OCI-M1 (cell line): ENCODE measurements at regions not wholly inside any gene's neighbourhood (a gene's known extent, or its start where the extent isn't known, plus 50 kb on each side); places are given as distances from the start of the nearest gene placed in this dataset.

Source experiments
- DNase-seq: peaks from one replicate; lab custom pipeline; 2025; lab: John Stamatoyannopoulos, UW

DNA sequence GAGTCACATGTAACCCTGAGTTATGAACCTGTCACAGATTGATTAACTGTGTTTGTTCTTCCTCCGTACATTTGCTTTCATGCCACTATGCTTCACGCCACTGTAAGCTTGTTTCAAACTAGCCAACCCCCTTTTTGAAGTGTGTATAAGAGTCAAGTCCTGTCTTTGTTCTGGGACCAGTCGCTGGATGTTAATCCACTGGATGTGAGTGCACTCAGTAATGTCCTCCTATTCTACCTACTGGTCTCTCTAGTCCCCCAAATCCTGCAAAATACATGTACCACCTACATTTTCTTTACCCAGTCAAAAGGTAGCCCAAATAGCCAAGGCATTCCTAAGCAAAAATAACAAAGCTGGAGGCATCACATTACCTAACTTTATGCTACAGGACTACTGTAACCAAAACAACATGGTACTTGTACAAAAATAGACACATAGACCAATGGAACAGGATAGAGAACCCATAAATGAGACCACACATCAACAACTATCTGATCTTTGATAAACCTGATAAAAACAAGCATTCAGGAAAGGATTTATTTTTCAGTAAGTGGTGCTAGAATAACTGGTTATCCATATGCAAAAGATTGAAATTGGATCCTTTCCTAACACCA, 1139.1 kb upstream of the SEMA6A start:
- peak; percentile 1 for DNase-seq

- peak; percentile 13 for DNase-seq
Measured at GRCh38 chr5:117701062-117701461, 1126.4 kb upstream of the SEMA6A start.

- no peak for DNase-seq
Measured at GRCh38 chr5:117692606-117693005, 1118.0 kb upstream of the SEMA6A start.

- DNase-seq = no peak
Measured at GRCh38 chr5:117691081-117691870, 1116.7 kb upstream of the SEMA6A start.

- no peak for DNase-seq
Measured at GRCh38 chr5:117690612-117691011, 1116.0 kb upstream of the SEMA6A start.

- DNase-seq = no peak
Measured at GRCh38 chr5:117686926-117687325, 1112.3 kb upstream of the SEMA6A start.

GRCh38 chr5:117682416-117682815, 1107.8 kb upstream of the SEMA6A start:
- DNase-seq = no peak

DNA sequence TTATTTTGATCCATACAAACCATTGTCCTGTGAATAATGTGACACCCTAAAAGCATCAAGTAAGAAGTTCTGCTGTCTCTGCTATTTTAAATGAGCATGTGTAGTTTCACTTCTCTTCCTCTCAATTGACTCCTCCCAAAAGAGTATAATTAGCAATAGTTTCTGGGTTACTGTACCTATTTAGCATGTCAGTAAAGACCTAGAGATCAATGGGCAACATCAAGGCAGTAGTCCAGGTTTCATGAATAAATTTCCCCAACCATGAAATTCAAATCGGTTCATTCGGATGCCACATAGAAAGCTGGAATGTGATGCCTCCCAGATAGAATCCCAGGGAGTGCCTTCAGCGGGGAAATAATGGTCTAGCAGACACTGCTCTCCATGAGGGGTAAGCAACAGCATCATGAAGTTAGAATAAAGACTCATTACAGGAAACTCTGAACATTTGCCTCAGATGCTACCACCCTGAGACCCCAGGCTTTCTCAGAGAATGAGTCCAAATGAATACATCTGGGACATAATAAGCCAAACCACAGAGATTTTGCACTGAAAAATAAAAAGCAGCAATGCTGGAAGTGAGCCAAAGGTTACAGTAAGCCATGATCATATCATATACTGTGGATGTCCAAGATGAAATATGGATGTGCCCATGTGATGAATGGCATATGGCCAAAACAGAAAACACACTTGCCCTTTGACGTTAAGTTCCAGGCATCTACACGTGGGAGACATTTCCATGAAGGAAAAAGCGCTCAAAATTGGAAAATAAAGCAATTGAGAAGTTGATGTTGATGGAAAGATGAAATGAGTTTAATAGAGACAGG, 1107.0 kb upstream of the SEMA6A start:
- DNase-seq = no peak

GRCh38 chr5:117680426-117680825, 1105.8 kb upstream of the SEMA6A start:
- no peak for DNase-seq

GRCh38 chr5:117679046-117679445, 1104.4 kb upstream of the SEMA6A start:
- no peak for DNase-seq

DNA sequence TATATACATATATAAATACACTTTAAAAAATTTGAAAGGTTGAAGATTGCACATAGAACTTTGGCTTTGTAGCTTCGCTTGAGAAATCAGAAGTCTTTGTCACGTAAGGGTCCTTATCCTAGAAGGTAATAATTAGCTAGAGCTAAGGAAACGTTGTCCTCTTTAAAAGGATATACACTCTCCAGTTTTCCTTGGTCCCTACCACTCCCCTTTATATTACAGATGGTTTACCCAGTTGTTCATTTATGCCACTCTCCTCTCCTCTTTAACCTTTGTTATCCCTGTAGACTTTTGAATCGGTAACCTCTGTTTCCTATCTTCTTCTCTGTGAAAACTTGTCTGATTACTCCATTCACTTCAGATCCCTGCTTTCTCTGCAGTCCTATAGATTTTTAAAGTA, 1101.0 kb upstream of the SEMA6A start:
- DNase-seq = no peak

GRCh38 chr5:117671551-117671950, 1096.9 kb upstream of the SEMA6A start:
- DNase-seq = no peak

- no peak for DNase-seq
Measured at GRCh38 chr5:117667105-117667504, 1092.5 kb upstream of the SEMA6A start.

GRCh38 chr5:117665121-117665520, 1090.5 kb upstream of the SEMA6A start:
- DNase-seq = no peak

GRCh38 chr5:117662361-117662760, 1087.7 kb upstream of the SEMA6A start:
- no peak for DNase-seq

- DNase-seq = no peak
Measured at GRCh38 chr5:117657541-117657940, 1082.9 kb upstream of the SEMA6A start.

GRCh38 chr5:117652958-117653280, 1078.3 kb upstream of the SEMA6A start:
- no peak for DNase-seq

DNA sequence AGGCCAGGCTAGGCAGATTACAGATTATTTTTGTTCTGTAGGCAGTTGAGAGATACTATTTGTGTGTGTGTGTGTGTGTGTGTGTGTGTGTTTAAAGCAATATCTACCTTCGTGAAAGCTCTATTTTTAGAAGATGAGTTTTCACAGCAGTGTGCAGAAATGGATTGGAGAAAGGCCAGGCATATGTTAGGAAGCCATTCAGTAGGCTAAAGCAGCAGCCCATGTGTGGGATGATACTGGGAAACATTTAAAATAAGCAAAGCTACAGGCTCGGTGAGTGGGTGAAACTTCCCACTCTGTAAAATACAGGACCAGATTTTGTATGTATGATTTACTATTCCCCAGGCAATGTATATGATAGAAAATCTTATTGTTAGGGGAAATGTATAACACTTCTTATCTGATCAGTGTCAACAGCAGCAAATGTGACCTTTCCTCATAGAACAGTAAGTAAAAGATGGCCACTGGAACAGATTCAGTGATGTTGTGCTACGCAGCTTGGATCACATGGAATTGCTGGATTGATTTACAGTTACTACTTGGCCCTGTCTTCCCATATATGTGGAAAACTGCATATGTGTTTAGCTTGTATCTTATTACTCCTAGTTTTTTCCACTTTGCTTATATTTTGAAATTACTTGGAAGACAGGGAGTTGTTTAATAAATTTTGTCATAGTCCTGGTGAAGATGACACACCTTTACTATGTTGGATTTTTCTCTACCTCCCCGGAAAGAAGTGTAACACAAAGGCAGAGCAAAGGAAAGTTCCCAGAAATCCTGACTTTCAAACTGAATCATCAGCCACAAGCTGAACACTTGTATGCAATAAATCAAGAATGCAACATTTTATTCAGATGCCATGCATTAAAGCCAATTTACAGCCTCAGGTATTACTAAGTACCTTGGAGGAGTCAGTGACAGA, 1077.7 kb upstream of the SEMA6A start:
- no peak for DNase-seq

DNA sequence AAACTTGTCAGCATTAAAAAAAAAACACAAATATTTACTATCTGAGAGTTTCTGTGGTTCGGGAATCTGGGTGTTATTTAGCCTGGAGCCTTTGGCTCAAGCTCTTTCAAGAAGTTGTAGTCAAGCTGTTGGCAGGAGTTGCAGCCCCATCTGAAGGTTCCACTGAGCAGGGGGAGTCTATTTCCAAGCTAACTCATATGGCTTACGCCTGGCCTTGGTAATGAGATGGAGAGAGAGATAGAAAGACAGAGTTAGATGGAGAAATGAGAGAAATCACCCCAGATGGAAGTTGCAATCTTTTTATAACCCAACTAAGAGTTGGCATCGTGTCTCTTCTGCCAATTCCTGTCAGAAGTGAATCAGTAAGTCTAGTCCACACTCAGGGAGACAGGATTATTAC, 1075.2 kb upstream of the SEMA6A start:
- DNase-seq = no peak

DNA sequence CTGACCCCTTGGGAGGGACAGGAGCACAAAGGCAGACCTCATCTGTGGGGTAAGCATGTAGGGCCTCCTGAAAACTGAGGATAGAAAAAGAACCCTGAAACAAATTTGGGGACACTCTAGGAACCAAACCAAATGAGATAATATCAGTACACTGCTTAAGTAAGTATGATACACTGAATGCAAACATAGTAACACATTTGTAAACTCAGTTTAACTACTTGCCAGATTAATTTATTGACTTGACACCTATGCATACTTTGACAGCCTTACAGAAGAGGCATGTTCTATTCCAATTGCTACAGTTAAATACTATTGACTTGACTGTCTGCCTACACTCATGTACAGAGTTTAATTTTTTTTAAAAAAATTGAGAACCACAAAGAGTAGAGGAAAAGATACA, 1070.8 kb upstream of the SEMA6A start:
- DNase-seq = no peak

GRCh38 chr5:117638581-117638980, 1064.0 kb upstream of the SEMA6A start:
- DNase-seq = no peak

DNA sequence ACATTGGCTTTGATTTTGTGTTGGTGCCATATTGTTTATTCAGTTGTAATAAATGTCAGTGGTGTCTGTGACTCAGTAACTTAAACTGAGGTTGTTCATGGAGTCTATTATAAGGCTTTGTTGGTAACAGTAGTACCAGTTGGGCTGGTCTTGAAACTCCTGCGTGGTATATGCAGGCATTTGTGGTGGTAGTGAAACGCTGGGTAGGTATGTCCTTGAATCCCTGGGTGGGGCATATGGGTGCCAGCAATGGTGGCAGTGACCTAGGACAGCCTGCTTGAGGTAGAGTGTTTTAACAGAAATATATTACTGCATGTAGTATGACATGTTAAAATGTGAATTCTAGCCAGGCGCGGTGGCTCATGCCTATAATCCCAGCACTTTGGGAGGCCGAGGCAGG, 1058.5 kb upstream of the SEMA6A start:
- no peak for DNase-seq
